ENCODE measurements at regions not wholly inside any gene's neighbourhood (a gene's known extent, or its start where the extent isn't known, plus 50 kb on each side); places are given as distances from the start of the nearest gene placed in this dataset.
A peak's percentile ranks its signal among the peaks of the same experiment; 100 is the strongest.

- no peak overlapping the region for H3K27ac ChIP-seq
- ATAC-seq (ENCODE audit: low FRiP score in 2 of 2) (no peak), DNase-seq (peak in 1 of 2 donors; percentile 32)
- H3K4me3 ChIP-seq: no peak overlapping the region
- H3K27me3 ChIP-seq: no peaks in the 10 kb centered on the region
- 90% methylated on average over 8 to 20 of the region's 20 CpGs for WGBS, 2 donors
- H3K4me1 ChIP-seq: no peaks in the 10 kb centered on the region
- TF ChIP-seq EP300 (IDR thresholded peaks at IDR 0.05): no peak
- no peak for TF ChIP-seq POLR2AphosphoS5 (IDR thresholded peaks at IDR 0.05)
- TF ChIP-seq POLR2A (IDR thresholded peaks at IDR 0.05): no peak
- TF ChIP-seq, protein P1, sequence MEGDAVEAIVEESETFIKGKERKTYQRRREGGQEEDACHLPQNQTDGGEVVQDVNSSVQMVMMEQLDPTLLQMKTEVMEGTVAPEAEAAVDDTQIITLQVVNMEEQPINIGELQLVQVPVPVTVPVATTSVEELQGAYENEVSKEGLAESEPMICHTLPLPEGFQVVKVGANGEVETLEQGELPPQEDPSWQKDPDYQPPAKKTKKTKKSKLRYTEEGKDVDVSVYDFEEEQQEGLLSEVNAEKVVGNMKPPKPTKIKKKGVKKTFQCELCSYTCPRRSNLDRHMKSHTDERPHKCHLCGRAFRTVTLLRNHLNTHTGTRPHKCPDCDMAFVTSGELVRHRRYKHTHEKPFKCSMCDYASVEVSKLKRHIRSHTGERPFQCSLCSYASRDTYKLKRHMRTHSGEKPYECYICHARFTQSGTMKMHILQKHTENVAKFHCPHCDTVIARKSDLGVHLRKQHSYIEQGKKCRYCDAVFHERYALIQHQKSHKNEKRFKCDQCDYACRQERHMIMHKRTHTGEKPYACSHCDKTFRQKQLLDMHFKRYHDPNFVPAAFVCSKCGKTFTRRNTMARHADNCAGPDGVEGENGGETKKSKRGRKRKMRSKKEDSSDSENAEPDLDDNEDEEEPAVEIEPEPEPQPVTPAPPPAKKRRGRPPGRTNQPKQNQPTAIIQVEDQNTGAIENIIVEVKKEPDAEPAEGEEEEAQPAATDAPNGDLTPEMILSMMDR (IDR thresholded peaks at IDR 0.05): no peak
- H3K36me3 ChIP-seq: no peaks in the 10 kb centered on the region
- no peaks in the 10 kb centered on the region for H3K9me3 ChIP-seq
Measured at GRCh38 chr2:2650608-2651375, 319.7 kb upstream of the MYT1L start.

GRCh38 chr2:2649109-2650072 lies 318.3 kb upstream of the MYT1L start:
- no peaks in the 10 kb centered on the region for H3K36me3 ChIP-seq
- no peaks in the 10 kb centered on the region for H3K9me3 ChIP-seq
- H3K4me1 ChIP-seq: no peaks in the 10 kb centered on the region
- no peak overlapping the region for H3K27ac ChIP-seq
- no peak overlapping the region for H3K4me3 ChIP-seq
- TF ChIP-seq, protein P1 (IDR thresholded peaks at IDR 0.05): no peak
- TF ChIP-seq EP300 (IDR thresholded peaks at IDR 0.05) (no peak), POLR2A (IDR thresholded peaks at IDR 0.05) (no peak), POLR2AphosphoS5 (IDR thresholded peaks at IDR 0.05) (no peak)
- 82 to 85% methylated on average over 34 to 36 of the region's 36 CpGs for WGBS, 2 donors
- H3K27me3 ChIP-seq: no peaks in the 10 kb centered on the region
- no peak for ATAC-seq (ENCODE audit: low FRiP score in 2 of 2)
- peak in 1 of 2 donors; percentile 63 for DNase-seq

- Histone ChIP-seq H3K4me1 (no peaks in the 10 kb centered on the region), H3K9me3 (no peaks in the 10 kb centered on the region), H3K27ac (no peak overlapping the region), H3K27me3 (no peaks in the 10 kb centered on the region), H3K4me3 (no peak overlapping the region), H3K36me3 (no peaks in the 10 kb centered on the region)
- no peak for ATAC-seq (ENCODE audit: low FRiP score in 2 of 2)
- TF ChIP-seq POLR2AphosphoS5 (IDR thresholded peaks at IDR 0.05) (no peak), POLR2A (IDR thresholded peaks at IDR 0.05) (no peak), EP300 (IDR thresholded peaks at IDR 0.05) (no peak)
- TF ChIP-seq, protein P1 (IDR thresholded peaks at IDR 0.05): no peak
- 74 to 88% methylated on average over 8 of the region's 8 CpGs for WGBS, 2 donors
- no peak for DNase-seq
Measured at GRCh38 chr2:2648094-2648493, 317.0 kb upstream of the MYT1L start.

- DNase-seq: no peak
- WGBS, 2 donors: 82 to 85% methylated on average over 9 of the region's 9 CpGs
- no peak for ATAC-seq (ENCODE audit: low FRiP score in 2 of 2)
Measured at GRCh38 chr2:2647141-2647541, 316.1 kb upstream of the MYT1L start.

More at GRCh38 chr2:2647141-2647541, 316.1 kb upstream of the MYT1L start:
- Histone ChIP-seq H3K4me3 (no peak overlapping the region), H3K9me3 (no peaks in the 10 kb centered on the region), H3K36me3 (no peaks in the 10 kb centered on the region), H3K4me1 (no peaks in the 10 kb centered on the region), H3K27me3 (no peaks in the 10 kb centered on the region), H3K27ac (no peak overlapping the region)
- no peak for TF ChIP-seq POLR2AphosphoS5 (IDR thresholded peaks at IDR 0.05)
- TF ChIP-seq EP300 (IDR thresholded peaks at IDR 0.05): no peak
- no peak for TF ChIP-seq POLR2A (IDR thresholded peaks at IDR 0.05)
- TF ChIP-seq, protein P1 (IDR thresholded peaks at IDR 0.05): no peak
